Upper lobe of left lung (tissue), 6 donors: ENCODE measurements at regions not wholly inside any gene's neighbourhood (a gene's known extent, or its start where the extent isn't known, plus 50 kb on each side); places are given as distances from the start of the nearest gene placed in this dataset.

Source experiments
- ATAC-seq, 2 donors: fragments of 200-7000 bp; cut with Tn5 transposase; one replicate each; pipeline ENCODE4 v1.9.1; 2022; ENCODE audit warnings: mild to moderate bottlenecking in 2 of 2, moderate library complexity in 2 of 2; ENCODE audit not compliant: low FRiP score in 2 of 2
- DNase-seq, 2 donors: peaks; one replicate each; pipeline ENCODE4 v3.0.0-alpha.2; 2019 to 2020
- H3K27ac ChIP-seq, 4 donors: fragments of 200-600 bp; sonication (generic); one replicate each; pipeline ENCODE4 v1.5.1; 2016 to 2019
- H3K27me3 ChIP-seq, 4 donors: fragments of 200-600 bp; sonication (generic); one replicate each; pipeline ENCODE4 v1.5.1; 2017 to 2019
- H3K36me3 ChIP-seq, 4 donors: fragments of 200-600 bp; sonication (generic); one replicate each; pipeline ENCODE4 v1.5.1; 2016 to 2019
- H3K4me1 ChIP-seq, 4 donors: fragments of 200-600 bp; sonication (generic); one replicate each; pipeline ENCODE4 v1.5.1; 2018 to 2019
- H3K4me3 ChIP-seq, 4 donors: fragments of 200-600 bp; sonication (generic); one replicate each; pipeline ENCODE4 v1.5.1; 2017 to 2019; ENCODE audit warnings: mild to moderate bottlenecking in 2 of 4, moderate library complexity in 1 of 4
- H3K9me3 ChIP-seq, 4 donors: fragments of 200-600 bp; sonication (generic); one replicate each; pipeline ENCODE4 v1.5.1; 2018 to 2019
- CTCF ChIP-seq, 6 experiments: fragments of 450-650 bp in 4 of 6; fragments of 200-600 bp in 2 of 6; sonication (generic) in 2 of 6; IDR thresholded peaks; one replicate each; pipeline ENCODE4 v1.5.1; 2016 to 2019; ENCODE audit warnings: antibody characterized with exemption in 6 of 6
- EP300 ChIP-seq, 4 donors: sonication (generic); formaldehyde crosslinking; IDR thresholded peaks; one replicate each; pipeline ENCODE4 v1.5.1; 2017; ENCODE audit warnings: antibody characterized with exemption in 4 of 4, control low read depth in 2 of 4
- POLR2A ChIP-seq, 4 donors: fragments of 450-650 bp; IDR thresholded peaks; one replicate each; pipeline ENCODE4 v1.5.1; 2016 to 2017; ENCODE audit warnings: antibody characterized with exemption in 4 of 4, mild to moderate bottlenecking in 2 of 4
- POLR2AphosphoS5 ChIP-seq, 2 donors: sonication (generic); formaldehyde crosslinking; IDR thresholded peaks; one replicate each; pipeline ENCODE4 v1.5.1; 2017; ENCODE audit warnings: antibody characterized with exemption in 2 of 2
- WGBS, 2 donors: methylation state at CpG; one replicate each; pipeline ENCODE4 v1.1.5; 2017 to 2018; 5-methylcytosine and 5-hydroxymethylcytosine counted together
- donor health status: DM: no; HTN: no; CAD: no; lungs with moderate emphysema.
- donor health status: DM: no; HTN: yes; CAD: no; lungs with severe emphysema.

GRCh38 chr18:2425426-2426317 lies 145.6 kb downstream of the METTL4 start:
- Histone ChIP-seq H3K27ac (no peak overlapping the region), H3K9me3 (peaks cover 0 to 12% (median 5%) of the 10 kb centered on the region in 4 donors), H3K27me3 (no peaks in the 10 kb centered on the region), H3K36me3 (no peaks in the 10 kb centered on the region), H3K4me1 (no peaks in the 10 kb centered on the region), H3K4me3 (no peak overlapping the region)
- DNase-seq (no peak), ATAC-seq (no peak)
- TF ChIP-seq EP300 (IDR thresholded peaks at IDR 0.05) = no peak
- no peak for TF ChIP-seq CTCF (IDR thresholded peaks at IDR 0.05)
- TF ChIP-seq POLR2AphosphoS5 (IDR thresholded peaks at IDR 0.05) = no peak
- TF ChIP-seq POLR2A (IDR thresholded peaks at IDR 0.05) = no peak
- 72 to 76% methylated on average over 4 of the region's 4 CpGs for WGBS, 2 donors

GRCh38 chr18:2430191-2430590 lies 141.1 kb downstream of the METTL4 start:
- Histone ChIP-seq H3K9me3 (peaks cover 0 to 12% (median 5%) of the 10 kb centered on the region in 4 donors), H3K4me3 (no peak overlapping the region), H3K27ac (no peak overlapping the region), H3K4me1 (no peaks in the 10 kb centered on the region), H3K27me3 (no peaks in the 10 kb centered on the region), H3K36me3 (no peaks in the 10 kb centered on the region)
- ATAC-seq = no peak
- TF ChIP-seq POLR2AphosphoS5 (IDR thresholded peaks at IDR 0.05) (no peak), POLR2A (IDR thresholded peaks at IDR 0.05) (no peak), CTCF (IDR thresholded peaks at IDR 0.05) (no peak)
- no peak for DNase-seq

GRCh38 chr18:2431806-2432205 lies 139.5 kb downstream of the METTL4 start:
- no peak for ATAC-seq
- Histone ChIP-seq H3K4me1 (no peaks in the 10 kb centered on the region), H3K36me3 (no peaks in the 10 kb centered on the region), H3K9me3 (peaks cover 0 to 12% (median 5%) of the 10 kb centered on the region in 4 donors), H3K27me3 (no peaks in the 10 kb centered on the region), H3K4me3 (no peak overlapping the region), H3K27ac (no peak overlapping the region)
- 59 to 61% methylated on average over 2 of the region's 2 CpGs for WGBS, 2 donors
- no peak for DNase-seq
- TF ChIP-seq POLR2A (IDR thresholded peaks at IDR 0.05) (no peak), CTCF (IDR thresholded peaks at IDR 0.05) (no peak), POLR2AphosphoS5 (IDR thresholded peaks at IDR 0.05) (no peak), EP300 (IDR thresholded peaks at IDR 0.05) (no peak)

GRCh38 chr18:2433366-2433765 lies 137.9 kb downstream of the METTL4 start:
- Histone ChIP-seq H3K27ac (no peak overlapping the region), H3K4me3 (no peak overlapping the region), H3K9me3 (peaks cover 0 to 12% (median 5%) of the 10 kb centered on the region in 4 donors), H3K27me3 (no peaks in the 10 kb centered on the region), H3K4me1 (no peaks in the 10 kb centered on the region), H3K36me3 (no peaks in the 10 kb centered on the region)
- 95 to 96% methylated on average over 1 of the region's 1 CpG for WGBS, 2 donors
- no peak for TF ChIP-seq POLR2A (IDR thresholded peaks at IDR 0.05)
- no peak for TF ChIP-seq CTCF (IDR thresholded peaks at IDR 0.05)
- TF ChIP-seq POLR2AphosphoS5 (IDR thresholded peaks at IDR 0.05) = no peak
- no peak for TF ChIP-seq EP300 (IDR thresholded peaks at IDR 0.05)
- ATAC-seq (no peak), DNase-seq (no peak)

- no peak for DNase-seq
- no peaks in the 10 kb centered on the region for H3K4me1 ChIP-seq
- 85% methylated on average over 2 of the region's 2 CpGs for WGBS, 2 donors
- H3K4me3 ChIP-seq = no peak overlapping the region
- H3K27me3 ChIP-seq = no peaks in the 10 kb centered on the region
- no peaks in the 10 kb centered on the region for H3K36me3 ChIP-seq
- H3K27ac ChIP-seq = no peak overlapping the region
- H3K9me3 ChIP-seq = no peaks in the 10 kb centered on the region
- TF ChIP-seq POLR2AphosphoS5 (IDR thresholded peaks at IDR 0.05) (no peak), CTCF (IDR thresholded peaks at IDR 0.05) (no peak), EP300 (IDR thresholded peaks at IDR 0.05) (no peak), POLR2A (IDR thresholded peaks at IDR 0.05) (no peak)
- ATAC-seq = no peak
Observed at GRCh38 chr18:2441544-2441943, 129.8 kb downstream of the METTL4 start.
